Calu3 (cell line): ENCODE measurements at regions not wholly inside any gene's neighbourhood (a gene's known extent, or its start where the extent isn't known, plus 50 kb on each side); places are given as distances from the start of the nearest gene placed in this dataset.
"Not testable (repeated sequence)": the region's sequence is repeated elsewhere in the genome, so short reads cannot be mapped to it uniquely, and the experiment has no call there.

Experiments used
- BruUV-seq: library from RNA; stranded (reverse); fragments of 400-500 nt; replicated peaks from 2 replicates; lab custom pipeline; 2021; lab: Mats Ljungman, UMichigan
- CTCF ChIA-PET: fragments of 300-600 bp; sonication (Branson Sonifier 250); formaldehyde crosslinking; loops from one replicate; lab custom pipeline; 2022; ENCODE audit warnings: antibody characterized with exemption; lab: Charles Lee
- DNase-seq: peaks from one replicate; pipeline ENCODE4 v3.0.0; 2022
- H3K27ac Mint-ChIP-seq: one replicate; pipeline ENCODE4 v1.8.0; 2022; ENCODE audit warnings: mixed read lengths; ENCODE audit not compliant: unreplicated experiment
- H3K27me3 Mint-ChIP-seq: one replicate; pipeline ENCODE4 v1.8.0; 2022; ENCODE audit warnings: mixed read lengths; ENCODE audit not compliant: unreplicated experiment
- H3K36me3 Mint-ChIP-seq: one replicate; pipeline ENCODE4 v1.8.0; 2022; ENCODE audit warnings: mild to moderate bottlenecking, moderate library complexity, mixed read lengths; ENCODE audit not compliant: insufficient read depth, unreplicated experiment
- H3K4me1 Mint-ChIP-seq: one replicate; pipeline ENCODE4 v1.8.0; 2022; ENCODE audit warnings: mild to moderate bottlenecking, low read depth, mixed read lengths; ENCODE audit not compliant: unreplicated experiment
- H3K4me3 Mint-ChIP-seq: one replicate; pipeline ENCODE4 v1.8.0; 2022; ENCODE audit warnings: mild to moderate bottlenecking, low read depth, moderate library complexity, mixed read lengths; ENCODE audit not compliant: unreplicated experiment
- H3K9me3 Mint-ChIP-seq: one replicate; pipeline ENCODE4 v1.8.0; 2022; ENCODE audit warnings: low read depth, mixed read lengths; ENCODE audit not compliant: unreplicated experiment
- CTCF ChIP-seq: fragments of 200-600 bp; IDR thresholded peaks from one replicate; pipeline ENCODE4 v1.8.0; 2022; ENCODE audit warnings: antibody characterized with exemption; ENCODE audit not compliant: unreplicated experiment
- intact Hi-C: fragments of 100-400 bp; cut with micrococcal nuclease; formaldehyde crosslinking; loops from one replicate; pipeline ENCODE4 v1.10.0; 2022; ENCODE audit not compliant: unreplicated experiment

GRCh38 chr12:20006871-20007730 lies 361.2 kb upstream of the PDE3A start:
- Mint-ChIP-seq H3K4me1 (no peaks in the 10 kb centered on the region), H3K27me3 (no peaks in the 10 kb centered on the region), H3K4me3 (no peak overlapping the region), H3K9me3 (no peaks in the 10 kb centered on the region), H3K27ac (no peak overlapping the region), H3K36me3 (no peaks in the 10 kb centered on the region)
- intact Hi-C loops, result no loop called here
- no TSS peak for BruUV-seq
- TF ChIP-seq CTCF, result no peak
- CTCF ChIA-PET, result no interaction called here
- no peak for DNase-seq

- CTCF ChIA-PET, result not testable (repeated sequence)
These were observed 358.4 kb upstream of the PDE3A start for GRCh38 chr12:20009965-20010364.

GRCh38 chr12:20011200-20011599 lies 357.1 kb upstream of the PDE3A start:
- TF ChIP-seq CTCF, result no peak
- Mint-ChIP-seq H3K27ac (no peak overlapping the region), H3K4me1 (no peaks in the 10 kb centered on the region), H3K36me3 (no peaks in the 10 kb centered on the region), H3K4me3 (no peak overlapping the region), H3K9me3 (no peaks in the 10 kb centered on the region), H3K27me3 (no peaks in the 10 kb centered on the region)
- no TSS peak for BruUV-seq
- CTCF ChIA-PET, result no interaction called here
- DNase-seq, result no peak
- intact Hi-C loops, result no loop called here

More at GRCh38 chr12:20009965-20010364, 358.4 kb upstream of the PDE3A start:
- BruUV-seq, H3K27me3 Mint-ChIP-seq, DNase-seq, intact Hi-C loops, H3K9me3 Mint-ChIP-seq, H3K4me3 Mint-ChIP-seq, H3K36me3 Mint-ChIP-seq, H3K27ac Mint-ChIP-seq, H3K4me1 Mint-ChIP-seq: not testable (repeated sequence)

GRCh38 chr12:20017802-20018201 lies 350.5 kb upstream of the PDE3A start:
- H3K9me3 Mint-ChIP-seq, result no peaks in the 10 kb centered on the region
- no TSS peak for BruUV-seq
- DNase-seq, result no peak
- no peak overlapping the region for H3K4me3 Mint-ChIP-seq
- TF ChIP-seq CTCF, result no peak
- no peaks in the 10 kb centered on the region for H3K36me3 Mint-ChIP-seq
- H3K27me3 Mint-ChIP-seq, result no peaks in the 10 kb centered on the region
- CTCF ChIA-PET, result no interaction called here
- H3K27ac Mint-ChIP-seq, result no peak overlapping the region
- intact Hi-C loops, result no loop called here
- no peaks in the 10 kb centered on the region for H3K4me1 Mint-ChIP-seq

- intact Hi-C loops, result no loop called here
These were observed 349.9 kb upstream of the PDE3A start for GRCh38 chr12:20018406-20018805.

More at GRCh38 chr12:20018406-20018805, 349.9 kb upstream of the PDE3A start:
- CTCF ChIA-PET, result no interaction called here
- Mint-ChIP-seq H3K36me3 (no peaks in the 10 kb centered on the region), H3K4me3 (no peak overlapping the region), H3K4me1 (no peaks in the 10 kb centered on the region), H3K9me3 (no peaks in the 10 kb centered on the region), H3K27ac (no peak overlapping the region), H3K27me3 (no peaks in the 10 kb centered on the region)
- no TSS peak for BruUV-seq
- DNase-seq, result no peak
- no peak for TF ChIP-seq CTCF
